ENCODE measurements at regions not wholly inside any gene's neighbourhood (a gene's known extent, or its start where the extent isn't known, plus 50 kb on each side); places are given as distances from the start of the nearest gene placed in this dataset.
"Not testable (repeated sequence)": the region's sequence is repeated elsewhere in the genome, so short reads cannot be mapped to it uniquely, and the experiment has no call there.

GRCh38 chr14:34381304-34381703, 80.7 kb downstream of the SPTSSA start:
- H3K4me3 Mint-ChIP-seq; H3K4me3 ChIP-seq (ENCODE audit: low read length); H3K4me1 ChIP-seq (ENCODE audit: insufficient read depth, low read length); CTCF ChIA-PET; H3K36me3 ChIP-seq (ENCODE audit: insufficient read depth, low read length); H3K27me3 ChIP-seq (ENCODE audit: insufficient read depth, low read length, poor library complexity, severe bottlenecking); H3K9me3 ChIP-seq (ENCODE audit: low read length); H3K36me3 Mint-ChIP-seq; H3K27ac Mint-ChIP-seq; H3K27ac ChIP-seq (ENCODE audit: low read depth, low read length); POLR2A ChIA-PET; H3K9me3 Mint-ChIP-seq; H3K4me1 Mint-ChIP-seq; DNase-seq: not testable (repeated sequence)
- H3K27me3 Mint-ChIP-seq = peaks cover 4 to 29% of the 10 kb centered on the region in 2 donors

GRCh38 chr14:34380471-34380845, 81.6 kb downstream of the SPTSSA start:
- ChIA-PET CTCF (no interaction called here), POLR2A (no interaction called here)
- peaks cover 4 to 24% of the 10 kb centered on the region in 2 donors for H3K27me3 Mint-ChIP-seq
- H3K9me3 Mint-ChIP-seq = peaks cover 0 to 5% (median 0%) of the 10 kb centered on the region in 5 donors
- no peak overlapping the region for H3K27ac Mint-ChIP-seq
- no peaks in the 10 kb centered on the region for H3K36me3 Mint-ChIP-seq
- no peak overlapping the region for H3K4me3 Mint-ChIP-seq
- Histone ChIP-seq H3K4me1 (ENCODE audit: insufficient read depth, low read length) (no peaks in the 10 kb centered on the region), H3K4me3 (ENCODE audit: low read length) (no peak overlapping the region), H3K27ac (ENCODE audit: low read depth, low read length) (no peak overlapping the region), H3K9me3 (ENCODE audit: low read length) (no peaks in the 10 kb centered on the region), H3K36me3 (ENCODE audit: insufficient read depth, low read length) (no peaks in the 10 kb centered on the region), H3K27me3 (ENCODE audit: insufficient read depth, low read length, poor library complexity, severe bottlenecking) (no peaks in the 10 kb centered on the region)
- no peak for DNase-seq
- no peaks in the 10 kb centered on the region for H3K4me1 Mint-ChIP-seq

GRCh38 chr14:34379816-34380470, 82.1 kb downstream of the SPTSSA start:
- no peak overlapping the region for H3K4me3 ChIP-seq (ENCODE audit: low read length)
- peaks cover 4 to 23% of the 10 kb centered on the region in 2 donors for H3K27me3 Mint-ChIP-seq
- CTCF ChIA-PET = no interaction called here
- H3K27ac ChIP-seq (ENCODE audit: low read depth, low read length) = no peak overlapping the region
- no peaks in the 10 kb centered on the region for H3K4me1 ChIP-seq (ENCODE audit: insufficient read depth, low read length)
- H3K4me3 Mint-ChIP-seq = no peak overlapping the region
- DNase-seq = no peak
- H3K27me3 ChIP-seq (ENCODE audit: insufficient read depth, low read length, poor library complexity, severe bottlenecking) = no peaks in the 10 kb centered on the region
- POLR2A ChIA-PET = no interaction called here
- H3K27ac Mint-ChIP-seq = no peak overlapping the region
- H3K36me3 Mint-ChIP-seq = no peaks in the 10 kb centered on the region
- no peaks in the 10 kb centered on the region for H3K36me3 ChIP-seq (ENCODE audit: insufficient read depth, low read length)
- no peaks in the 10 kb centered on the region for H3K9me3 ChIP-seq (ENCODE audit: low read length)
- H3K4me1 Mint-ChIP-seq = no peaks in the 10 kb centered on the region
- peaks cover 0 to 4% (median 0%) of the 10 kb centered on the region in 5 donors for H3K9me3 Mint-ChIP-seq

- Histone ChIP-seq H3K36me3 (ENCODE audit: insufficient read depth, low read length) (no peaks in the 10 kb centered on the region), H3K4me3 (ENCODE audit: low read length) (no peak overlapping the region), H3K27me3 (ENCODE audit: insufficient read depth, low read length, poor library complexity, severe bottlenecking) (no peaks in the 10 kb centered on the region), H3K27ac (ENCODE audit: low read depth, low read length) (no peak overlapping the region), H3K9me3 (ENCODE audit: low read length) (no peaks in the 10 kb centered on the region), H3K4me1 (ENCODE audit: insufficient read depth, low read length) (no peaks in the 10 kb centered on the region)
- no peaks in the 10 kb centered on the region for H3K9me3 Mint-ChIP-seq
- CTCF ChIA-PET = no interaction called here
- H3K4me3 Mint-ChIP-seq = no peak overlapping the region
- H3K27ac Mint-ChIP-seq = no peak overlapping the region
- no peak for DNase-seq
- H3K27me3 Mint-ChIP-seq = peaks cover 0 to 2% of the 10 kb centered on the region in 2 donors
- H3K36me3 Mint-ChIP-seq = no peaks in the 10 kb centered on the region
- POLR2A ChIA-PET = no interaction called here
- H3K4me1 Mint-ChIP-seq = no peaks in the 10 kb centered on the region
Observed at GRCh38 chr14:34376649-34377267, 85.3 kb downstream of the SPTSSA start.

- H3K27ac Mint-ChIP-seq = no peak overlapping the region
- Histone ChIP-seq H3K36me3 (ENCODE audit: insufficient read depth, low read length) (no peaks in the 10 kb centered on the region), H3K27ac (ENCODE audit: low read depth, low read length) (no peak overlapping the region), H3K27me3 (ENCODE audit: insufficient read depth, low read length, poor library complexity, severe bottlenecking) (no peaks in the 10 kb centered on the region), H3K4me1 (ENCODE audit: insufficient read depth, low read length) (no peaks in the 10 kb centered on the region), H3K4me3 (ENCODE audit: low read length) (no peak overlapping the region), H3K9me3 (ENCODE audit: low read length) (no peaks in the 10 kb centered on the region)
- H3K4me1 Mint-ChIP-seq = no peaks in the 10 kb centered on the region
- H3K9me3 Mint-ChIP-seq = no peaks in the 10 kb centered on the region
- peaks cover 0 to 5% of the 10 kb centered on the region in 2 donors for H3K27me3 Mint-ChIP-seq
- CTCF ChIA-PET = no interaction called here
- H3K36me3 Mint-ChIP-seq = no peaks in the 10 kb centered on the region
- no peak for DNase-seq
- H3K4me3 Mint-ChIP-seq = no peak overlapping the region
- POLR2A ChIA-PET = no interaction called here
Observed at GRCh38 chr14:34374998-34375740, 86.9 kb downstream of the SPTSSA start.

GRCh38 chr14:34373191-34373590, 88.8 kb downstream of the SPTSSA start:
- Mint-ChIP-seq H3K36me3 (no peaks in the 10 kb centered on the region), H3K27me3 (peaks cover 6 to 8% of the 10 kb centered on the region in 2 donors), H3K9me3 (no peaks in the 10 kb centered on the region), H3K4me1 (no peaks in the 10 kb centered on the region), H3K4me3 (no peak overlapping the region), H3K27ac (no peak overlapping the region)
- Histone ChIP-seq H3K4me1 (ENCODE audit: insufficient read depth, low read length) (no peaks in the 10 kb centered on the region), H3K4me3 (ENCODE audit: low read length) (no peak overlapping the region), H3K27ac (ENCODE audit: low read depth, low read length) (no peak overlapping the region), H3K9me3 (ENCODE audit: low read length) (no peaks in the 10 kb centered on the region), H3K27me3 (ENCODE audit: insufficient read depth, low read length, poor library complexity, severe bottlenecking) (no peaks in the 10 kb centered on the region), H3K36me3 (ENCODE audit: insufficient read depth, low read length) (no peaks in the 10 kb centered on the region)
- POLR2A ChIA-PET = no interaction called here
- DNase-seq = no peak
- CTCF ChIA-PET = no interaction called here

- Mint-ChIP-seq H3K36me3 (no peaks in the 10 kb centered on the region), H3K27me3 (peaks cover 6 to 10% of the 10 kb centered on the region in 2 donors), H3K4me1 (no peaks in the 10 kb centered on the region), H3K27ac (no peak overlapping the region), H3K4me3 (no peak overlapping the region), H3K9me3 (no peaks in the 10 kb centered on the region)
- CTCF ChIA-PET = no interaction called here
- no peaks in the 10 kb centered on the region for H3K9me3 ChIP-seq (ENCODE audit: low read length)
- POLR2A ChIA-PET = no interaction called here
- no peak for DNase-seq
- no peak overlapping the region for H3K27ac ChIP-seq (ENCODE audit: low read depth, low read length)
- no peaks in the 10 kb centered on the region for H3K4me1 ChIP-seq (ENCODE audit: insufficient read depth, low read length)
- no peak overlapping the region for H3K4me3 ChIP-seq (ENCODE audit: low read length)
- no peaks in the 10 kb centered on the region for H3K27me3 ChIP-seq (ENCODE audit: insufficient read depth, low read length, poor library complexity, severe bottlenecking)
- no peaks in the 10 kb centered on the region for H3K36me3 ChIP-seq (ENCODE audit: insufficient read depth, low read length)
Observed at GRCh38 chr14:34372786-34373185, 89.3 kb downstream of the SPTSSA start.

- H3K4me1 Mint-ChIP-seq = no peaks in the 10 kb centered on the region
- Histone ChIP-seq H3K27ac (ENCODE audit: low read depth, low read length) (no peak overlapping the region), H3K36me3 (ENCODE audit: insufficient read depth, low read length) (no peaks in the 10 kb centered on the region), H3K4me1 (ENCODE audit: insufficient read depth, low read length) (no peaks in the 10 kb centered on the region), H3K9me3 (ENCODE audit: low read length) (no peaks in the 10 kb centered on the region), H3K4me3 (ENCODE audit: low read length) (no peak overlapping the region), H3K27me3 (ENCODE audit: insufficient read depth, low read length, poor library complexity, severe bottlenecking) (no peaks in the 10 kb centered on the region)
- H3K9me3 Mint-ChIP-seq = no peaks in the 10 kb centered on the region
- DNase-seq = no peak
- POLR2A ChIA-PET = no interaction called here
- CTCF ChIA-PET = interaction anchor here (0.8 kb wide), 1 partner anchor 353 kb away, joined by 3 read pairs; no protein-coding TSS in a partner anchor
- H3K27me3 Mint-ChIP-seq = peaks cover 3 to 24% of the 10 kb centered on the region in 2 donors
- no peak overlapping the region for H3K27ac Mint-ChIP-seq
- H3K4me3 Mint-ChIP-seq = no peak overlapping the region
- H3K36me3 Mint-ChIP-seq = no peaks in the 10 kb centered on the region
Observed at GRCh38 chr14:34369648-34370030, 92.4 kb downstream of the SPTSSA start.

Data from CD8-positive, alpha-beta memory T cell (primary cell).